ENCODE measurements at regions not wholly inside any gene's neighbourhood (a gene's known extent, or its start where the extent isn't known, plus 50 kb on each side); places are given as distances from the start of the nearest gene placed in this dataset.

DNA sequence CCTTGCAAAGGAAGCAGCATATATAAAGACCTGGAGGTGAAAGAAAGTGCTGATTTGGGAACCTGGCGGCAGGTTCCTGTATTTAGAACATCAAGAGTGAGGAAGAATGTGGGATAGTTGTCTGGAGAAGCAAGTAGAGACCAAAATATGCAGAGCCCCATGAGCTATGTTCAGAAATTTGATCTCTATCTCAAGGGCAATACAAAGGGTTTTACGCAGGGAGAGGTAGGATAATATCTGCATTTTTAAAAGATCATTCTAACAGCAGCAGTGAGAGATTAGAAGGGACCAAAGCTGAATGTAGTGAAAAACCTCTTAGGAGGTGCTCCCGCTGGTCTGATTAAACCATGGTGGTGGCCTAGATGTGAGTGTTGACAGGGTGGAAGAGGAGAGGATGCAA, 453.9 kb upstream of the PKN2 start:
- TF ChIP-seq EP300 (IDR thresholded peaks at IDR 0.05), result no peak
- TF ChIP-seq, protein P1, sequence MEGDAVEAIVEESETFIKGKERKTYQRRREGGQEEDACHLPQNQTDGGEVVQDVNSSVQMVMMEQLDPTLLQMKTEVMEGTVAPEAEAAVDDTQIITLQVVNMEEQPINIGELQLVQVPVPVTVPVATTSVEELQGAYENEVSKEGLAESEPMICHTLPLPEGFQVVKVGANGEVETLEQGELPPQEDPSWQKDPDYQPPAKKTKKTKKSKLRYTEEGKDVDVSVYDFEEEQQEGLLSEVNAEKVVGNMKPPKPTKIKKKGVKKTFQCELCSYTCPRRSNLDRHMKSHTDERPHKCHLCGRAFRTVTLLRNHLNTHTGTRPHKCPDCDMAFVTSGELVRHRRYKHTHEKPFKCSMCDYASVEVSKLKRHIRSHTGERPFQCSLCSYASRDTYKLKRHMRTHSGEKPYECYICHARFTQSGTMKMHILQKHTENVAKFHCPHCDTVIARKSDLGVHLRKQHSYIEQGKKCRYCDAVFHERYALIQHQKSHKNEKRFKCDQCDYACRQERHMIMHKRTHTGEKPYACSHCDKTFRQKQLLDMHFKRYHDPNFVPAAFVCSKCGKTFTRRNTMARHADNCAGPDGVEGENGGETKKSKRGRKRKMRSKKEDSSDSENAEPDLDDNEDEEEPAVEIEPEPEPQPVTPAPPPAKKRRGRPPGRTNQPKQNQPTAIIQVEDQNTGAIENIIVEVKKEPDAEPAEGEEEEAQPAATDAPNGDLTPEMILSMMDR (IDR thresholded peaks at IDR 0.05), result no peak

Measured in suprapubic skin (tissue), 3 donors.